HL-60/S4 (cell line): ENCODE measurements at regions not wholly inside any gene's neighbourhood (a gene's known extent, or its start where the extent isn't known, plus 50 kb on each side); places are given as distances from the start of the nearest gene placed in this dataset.
"Not testable (repeated sequence)": the region's sequence is repeated elsewhere in the genome, so short reads cannot be mapped to it uniquely, and the experiment has no call there.

Experiments
- in situ Hi-C: fragments of 300-500 bp; cut with MboI; formaldehyde crosslinking; loops from 2 replicates; pipeline ENCODE4 v1.14.3; 2022; ENCODE audit warnings: low sequenced_read_pairs

DNA sequence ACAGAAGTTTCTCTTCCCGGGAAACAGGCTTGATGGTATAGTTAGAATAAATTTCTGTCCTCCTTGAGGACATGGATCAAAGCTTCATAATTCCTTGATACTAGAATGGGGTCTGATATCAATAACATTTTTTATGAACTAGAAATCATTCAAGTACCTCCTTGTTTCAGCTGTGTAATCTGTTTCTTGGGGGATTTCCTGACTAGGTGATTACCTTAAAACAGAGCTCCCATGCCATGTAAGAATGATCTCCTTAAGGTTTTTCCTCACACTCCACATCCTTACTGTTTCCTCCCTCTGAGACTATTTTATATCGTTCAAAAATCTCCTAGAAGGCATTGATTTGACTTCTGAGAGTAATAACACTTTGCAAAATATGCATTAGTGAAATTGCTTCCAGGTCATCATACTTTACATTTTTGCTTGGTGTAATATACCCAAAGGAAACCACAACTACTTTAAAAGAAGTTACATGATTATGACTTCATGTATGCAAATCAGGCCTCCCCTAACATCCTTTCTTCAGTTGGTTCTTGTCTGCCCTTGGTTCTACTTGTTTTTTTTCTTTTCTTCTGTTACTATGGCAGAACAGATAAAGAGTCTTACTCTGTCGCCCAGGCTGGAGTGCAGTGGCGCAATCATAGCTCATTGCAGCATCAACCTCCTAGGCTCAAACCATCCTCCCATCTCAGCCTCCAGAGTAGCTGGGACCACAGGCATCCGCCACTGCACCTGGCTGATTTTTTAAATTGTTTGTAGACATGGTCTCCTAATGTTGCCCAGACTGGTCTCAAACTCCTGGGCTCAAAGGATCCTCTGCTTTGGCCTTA, 388.8 kb downstream of the ZFHX3 start:
- in situ Hi-C loops = no loop called here

GRCh38 chr16:72657791-72658190, 390.1 kb downstream of the ZFHX3 start:
- in situ Hi-C loops = no loop called here

DNA sequence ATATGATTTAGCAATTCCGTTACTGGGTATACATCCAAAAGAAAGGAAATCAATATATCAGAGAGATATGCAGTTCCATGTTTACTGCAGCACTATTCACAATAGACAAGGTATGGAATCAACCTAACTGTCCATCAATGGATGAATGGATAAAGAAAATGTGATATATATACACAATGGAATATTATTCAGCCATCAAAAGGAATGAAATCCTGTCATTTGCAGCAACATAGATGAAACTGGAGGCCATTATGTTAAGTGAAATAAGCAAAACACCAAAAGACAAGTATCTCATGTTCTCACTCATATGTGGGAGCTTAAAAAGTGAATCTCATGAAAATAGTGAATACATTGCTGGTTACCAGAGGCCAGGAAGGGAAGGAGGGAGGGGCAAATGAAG, 390.8 kb downstream of the ZFHX3 start:
- in situ Hi-C loops = no loop called here

GRCh38 chr16:72654535-72654934, 393.4 kb downstream of the ZFHX3 start:
- in situ Hi-C loops = no loop called here

GRCh38 chr16:72649254-72649944, 398.5 kb downstream of the ZFHX3 start:
- in situ Hi-C loops = no loop called here

- in situ Hi-C loops = no loop called here
Observed at GRCh38 chr16:72646615-72647014, 401.3 kb downstream of the ZFHX3 start.

GRCh38 chr16:72645538-72645937, 402.4 kb downstream of the ZFHX3 start:
- in situ Hi-C loops = no loop called here

DNA sequence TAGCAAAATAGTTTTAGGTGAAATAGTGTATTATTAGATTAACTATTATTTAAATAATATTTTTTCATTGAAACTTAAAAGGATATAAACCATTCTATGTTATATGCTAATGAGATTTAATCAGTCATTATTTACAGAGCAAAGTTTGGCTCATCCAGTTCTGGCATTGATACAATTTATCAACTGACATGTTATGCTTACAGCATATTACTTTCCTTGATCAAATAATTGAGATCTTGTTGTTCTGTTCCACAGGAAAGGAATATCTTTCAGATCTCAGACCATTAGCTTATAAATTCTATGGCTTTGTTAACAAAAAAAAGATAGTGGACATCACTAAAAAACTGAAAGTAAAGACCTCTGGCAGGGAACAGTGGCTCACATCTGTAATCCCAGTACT, 403.0 kb downstream of the ZFHX3 start:
- in situ Hi-C loops = no loop called here

DNA sequence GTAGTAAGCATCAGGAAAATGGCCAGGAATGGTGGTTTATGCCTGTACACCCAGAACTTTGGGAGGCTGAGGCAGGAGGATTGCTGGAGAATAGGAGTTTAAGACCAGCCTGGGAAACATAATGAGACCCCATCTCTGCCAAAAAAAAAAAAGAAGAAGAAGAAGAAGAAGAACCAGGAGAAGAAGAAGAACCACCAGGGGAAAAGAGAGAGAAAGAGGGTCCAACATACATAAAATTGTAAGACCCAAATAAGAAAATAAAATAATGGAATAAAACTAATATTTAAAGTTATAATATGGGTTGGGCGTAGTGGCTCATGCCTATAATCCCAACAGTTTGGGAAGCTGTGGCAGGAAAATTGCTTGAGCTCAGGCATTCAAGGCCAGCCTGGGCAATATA, 408.4 kb downstream of the ZFHX3 start:
- in situ Hi-C loops = no loop called here

GRCh38 chr16:72637306-72637705, 410.6 kb downstream of the ZFHX3 start:
- in situ Hi-C loops = no loop called here

DNA sequence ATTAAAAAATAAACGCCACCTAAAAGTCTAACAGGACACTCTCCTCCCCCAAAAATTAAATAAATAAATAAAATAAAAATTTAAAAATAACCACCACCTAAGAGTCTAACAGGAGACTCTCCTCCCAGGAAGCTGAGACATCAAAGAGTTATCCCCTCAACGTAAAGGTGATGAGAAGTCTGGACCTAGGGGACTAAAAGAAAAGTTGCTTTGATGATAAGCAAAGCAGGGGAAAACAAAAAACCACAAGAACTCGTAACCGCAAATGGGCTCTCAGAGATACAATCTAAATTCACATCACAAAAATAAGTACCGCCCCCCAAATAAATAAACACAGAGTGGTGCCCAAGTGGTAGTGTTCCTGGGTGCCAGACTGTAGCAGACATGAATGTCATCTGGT, 412.2 kb downstream of the ZFHX3 start:
- in situ Hi-C loops = no loop called here

DNA sequence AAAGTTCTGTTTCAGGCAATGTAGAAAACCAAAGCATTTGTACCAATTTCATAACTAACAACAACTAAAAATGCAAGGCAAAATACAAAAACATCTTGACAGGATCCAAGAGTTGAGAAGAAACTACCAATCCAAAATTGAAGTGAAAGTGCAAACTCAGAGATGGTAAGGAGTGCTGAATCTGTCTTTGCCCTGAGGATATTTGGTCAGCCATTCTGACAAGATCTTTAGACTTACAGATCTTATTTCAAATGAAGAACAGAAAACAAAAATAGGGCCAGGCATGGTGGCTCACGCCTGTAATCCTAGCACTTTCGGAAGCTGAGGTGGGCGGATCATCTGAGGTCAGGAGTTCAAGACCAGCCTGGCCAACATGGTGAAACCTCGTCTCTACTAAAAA, 412.8 kb downstream of the ZFHX3 start:
- in situ Hi-C loops = no loop called here

- in situ Hi-C loops = not testable (repeated sequence)
Observed at GRCh38 chr16:72627182-72627896, 420.6 kb downstream of the ZFHX3 start.

DNA sequence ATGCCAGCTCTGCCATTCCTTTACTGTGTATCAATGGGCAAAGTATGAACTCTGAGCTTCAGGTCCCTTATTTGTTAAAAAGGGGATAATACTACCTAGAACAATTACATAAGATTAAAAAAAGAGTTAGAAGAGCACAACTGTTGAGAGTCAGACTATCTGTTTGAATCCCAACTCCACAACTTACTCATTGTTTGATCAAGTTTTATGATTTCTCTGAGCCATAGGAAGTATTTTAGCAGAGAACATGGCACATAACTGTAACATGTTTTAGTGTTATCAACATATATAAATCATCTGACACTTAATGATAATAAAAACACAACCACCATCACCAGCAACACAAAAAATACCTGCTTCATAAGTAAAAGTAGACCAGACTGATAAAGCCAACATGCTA, 421.3 kb downstream of the ZFHX3 start:
- in situ Hi-C loops = no loop called here

DNA sequence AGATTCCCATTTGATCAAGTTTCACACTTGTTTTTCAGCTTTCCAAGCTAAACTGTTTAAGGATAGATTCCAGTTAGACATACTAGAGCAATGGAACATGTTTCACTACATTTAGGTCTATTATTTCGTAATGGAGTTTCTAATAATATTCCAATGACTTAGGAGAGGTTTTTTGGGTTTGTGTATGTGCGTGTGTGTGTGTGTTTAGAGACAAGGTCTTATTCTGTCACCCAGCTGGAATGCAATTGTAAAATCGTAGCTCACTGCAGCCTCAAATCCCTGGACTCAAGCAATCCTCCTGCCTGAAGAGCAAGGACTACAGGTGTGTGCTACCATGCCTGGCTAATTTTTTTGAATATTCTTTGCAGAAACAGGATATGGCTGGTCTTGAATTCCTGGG, 426.3 kb downstream of the ZFHX3 start:
- in situ Hi-C loops = no loop called here

- in situ Hi-C loops = no loop called here
Observed at GRCh38 chr16:72620853-72621252, 427.1 kb downstream of the ZFHX3 start.

DNA sequence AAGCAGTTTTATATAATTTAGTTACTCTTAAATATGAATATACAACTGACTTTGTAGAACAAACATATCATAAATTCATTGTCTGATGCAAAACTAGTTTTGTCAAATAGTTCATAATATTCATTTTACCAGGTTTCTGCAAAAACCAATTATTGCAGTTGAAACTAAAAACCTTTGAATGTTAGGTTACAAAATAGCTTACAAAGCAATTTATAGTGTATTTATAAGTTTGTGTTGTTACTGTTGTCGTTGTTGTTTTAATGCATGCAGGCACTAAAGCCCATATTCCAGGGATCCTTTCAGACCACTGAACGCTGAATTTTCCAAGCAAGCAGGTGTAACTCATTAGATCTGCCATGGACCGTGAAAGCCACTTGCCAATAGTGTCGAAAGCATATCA, 427.6 kb downstream of the ZFHX3 start:
- in situ Hi-C loops = no loop called here

DNA sequence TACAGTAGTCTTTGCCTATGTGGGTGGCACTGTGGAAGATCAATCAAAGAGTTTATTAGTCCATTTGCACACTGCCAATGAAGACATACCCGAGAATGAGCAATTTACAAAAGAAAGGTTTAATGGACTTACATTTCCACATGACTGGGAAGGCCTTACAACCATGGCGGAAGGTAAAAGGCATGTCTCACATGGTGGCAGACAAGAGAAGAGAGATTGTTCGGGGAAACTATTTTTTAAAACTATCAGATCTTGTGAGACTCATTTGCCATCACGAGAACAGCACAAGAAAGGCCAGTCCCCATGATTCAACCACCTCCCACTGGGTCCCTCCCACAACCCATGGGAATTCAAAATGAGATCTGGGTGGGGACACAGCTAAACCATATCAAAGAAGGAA, 432.1 kb downstream of the ZFHX3 start:
- in situ Hi-C loops = no loop called here

- in situ Hi-C loops = no loop called here
Observed at GRCh38 chr16:72612718-72613117, 435.2 kb downstream of the ZFHX3 start.

DNA sequence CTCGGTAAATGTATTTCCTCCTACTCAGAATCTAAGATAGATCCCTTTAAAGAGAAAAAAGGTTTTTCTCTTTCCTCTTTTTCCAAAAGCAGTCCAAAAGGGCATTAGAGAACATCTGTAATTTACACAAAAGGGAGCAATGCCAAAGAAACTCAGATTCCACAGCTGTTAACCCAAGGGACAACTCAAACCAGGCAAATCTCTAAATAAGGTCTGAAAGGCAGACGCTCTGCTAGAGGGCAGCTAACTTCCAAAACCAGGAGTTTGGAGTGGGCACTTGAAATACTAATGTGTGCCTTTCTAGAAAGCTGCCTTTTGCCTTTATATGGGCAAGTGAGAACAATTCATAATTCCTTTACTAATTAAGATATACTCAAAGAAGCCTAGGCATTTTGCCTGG, 435.7 kb downstream of the ZFHX3 start:
- in situ Hi-C loops = no loop called here

DNA sequence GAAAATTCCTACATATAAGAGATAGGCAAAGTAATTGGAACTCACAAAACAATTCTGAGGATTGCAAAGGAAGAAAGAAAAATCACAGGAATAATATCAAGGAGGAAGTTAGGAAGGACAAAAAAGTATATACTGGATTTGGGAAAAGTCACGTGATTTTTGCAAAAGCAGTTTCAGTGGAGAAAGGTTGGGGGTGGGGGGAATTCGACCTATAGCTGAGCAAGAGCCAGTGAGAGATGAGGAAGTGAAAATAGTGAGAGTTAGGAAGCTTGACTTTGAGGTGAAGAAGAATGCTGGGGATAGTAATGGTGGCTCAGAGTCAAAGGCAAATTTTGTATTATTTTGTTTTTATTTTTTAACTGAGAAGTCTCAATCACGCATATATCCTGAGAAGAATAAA, 438.0 kb upstream of the PMFBP1 start:
- in situ Hi-C loops = no loop called here

DNA sequence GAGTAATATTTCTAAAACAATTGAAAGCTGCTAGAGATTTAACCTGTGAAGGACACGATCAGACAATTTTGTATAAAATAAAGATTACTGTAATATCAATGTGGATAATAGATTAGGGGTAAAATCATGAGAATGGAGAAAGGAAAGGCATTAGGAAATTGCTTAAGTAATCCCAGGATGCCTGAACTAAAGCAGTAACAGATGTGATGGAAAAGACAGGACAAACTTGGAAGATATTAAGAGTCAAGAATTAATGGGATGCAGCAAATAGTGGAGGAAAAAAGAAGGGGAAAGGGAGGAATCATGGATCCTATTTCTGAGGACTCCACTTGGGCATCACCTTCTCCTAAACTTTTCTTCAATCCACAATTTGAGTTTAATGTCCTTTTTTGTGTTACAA, 437.1 kb upstream of the PMFBP1 start:
- in situ Hi-C loops = no loop called here
